Stimulated activated CD4-positive, alpha-beta T cell treated with anti-CD3 and anti-CD28 coated beads, Interleukin-12 subunit alpha, Interleukin-12 subunit beta, amount 100 ng/mL, for 48 hours (primary cell): ENCODE measurements at regions not wholly inside any gene's neighbourhood (a gene's known extent, or its start where the extent isn't known, plus 50 kb on each side); places are given as distances from the start of the nearest gene placed in this dataset.

Experiments
- DNase-seq, 3 donors: peaks; one replicate each; pipeline ENCODE4 v3.0.0-alpha.2; 2020; ENCODE audit warnings: low read depth in 2 of 3, low spot score in 1 of 3

DNA sequence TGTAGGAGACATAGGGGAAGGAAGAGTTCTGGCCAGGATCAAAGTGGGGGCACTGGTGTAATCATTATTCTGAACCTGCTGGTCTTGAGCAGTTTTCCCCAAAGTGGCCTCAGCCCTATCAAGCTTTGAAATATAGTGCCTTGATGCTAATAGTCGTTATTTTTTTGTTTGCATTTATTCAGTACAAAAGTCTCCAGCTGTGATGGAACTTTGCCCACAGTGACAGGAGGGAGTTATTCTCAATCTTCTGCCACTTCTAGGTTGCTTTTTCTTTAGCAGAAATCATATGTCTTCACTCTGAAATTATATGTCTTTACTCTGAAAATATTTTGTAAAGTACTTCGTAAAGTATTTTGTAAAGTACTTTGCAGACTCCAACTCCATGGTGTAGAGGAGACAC, 93.1 kb downstream of the FAT3 start:
- DNase-seq, result no peak

DNA sequence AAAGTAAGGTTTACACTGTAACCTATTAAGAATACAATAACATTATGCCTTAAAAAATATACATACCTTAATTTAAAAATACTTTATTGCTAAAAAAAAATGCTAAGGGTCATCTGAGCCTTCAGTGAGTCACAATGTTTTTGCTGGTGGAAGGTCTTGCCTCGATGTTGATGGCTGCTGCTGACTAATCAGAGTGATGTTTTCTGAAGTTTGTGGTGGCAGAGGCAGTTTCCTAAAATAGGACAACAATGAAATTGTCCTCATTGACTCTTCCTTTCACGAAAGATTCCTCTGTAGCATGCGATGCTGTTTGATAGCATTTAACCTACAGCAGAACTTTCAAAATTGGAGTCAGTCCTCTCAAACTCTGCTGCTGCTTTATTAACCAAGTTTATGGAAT, 97.6 kb downstream of the FAT3 start:
- DNase-seq, result no peak

DNA sequence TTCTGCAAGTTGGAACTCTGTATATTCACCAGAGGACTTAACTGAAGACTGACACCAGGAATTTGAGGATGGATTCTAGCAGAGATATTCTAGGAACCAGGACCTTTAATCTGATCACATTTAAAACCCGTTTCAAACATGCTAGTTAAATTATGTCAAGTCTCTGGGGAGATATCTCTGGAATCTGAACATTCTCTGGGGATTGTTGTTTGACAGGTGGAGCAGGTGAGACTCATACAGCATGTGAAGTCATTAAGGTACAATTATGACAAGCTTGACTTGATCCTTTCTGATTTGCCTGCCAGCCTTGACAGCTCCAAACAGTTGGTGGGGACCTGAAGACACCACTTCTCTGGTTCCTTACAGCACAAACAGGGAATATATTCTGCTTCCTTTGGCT, 100.3 kb downstream of the FAT3 start:
- no peak for DNase-seq

DNA sequence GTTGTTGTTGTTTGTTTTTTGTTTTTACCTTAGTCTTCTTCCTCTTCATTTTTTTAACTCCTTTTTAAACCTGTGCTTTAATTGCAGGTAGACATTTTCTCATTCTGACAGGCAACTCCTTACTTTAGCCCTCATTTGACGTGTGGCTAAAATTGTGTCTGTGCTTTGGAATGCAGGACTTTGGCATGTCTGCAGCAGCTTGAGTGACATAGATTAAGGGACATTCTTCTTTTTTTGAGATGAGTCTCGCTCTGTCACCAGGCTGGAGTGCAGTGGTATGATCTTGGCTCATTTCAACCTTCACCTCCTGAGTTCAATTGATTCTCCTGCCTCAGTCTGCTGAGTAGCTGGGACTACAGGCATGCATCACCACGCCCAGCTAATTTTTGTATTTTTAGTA, 100.8 kb downstream of the FAT3 start:
- DNase-seq, result no peak

DNA sequence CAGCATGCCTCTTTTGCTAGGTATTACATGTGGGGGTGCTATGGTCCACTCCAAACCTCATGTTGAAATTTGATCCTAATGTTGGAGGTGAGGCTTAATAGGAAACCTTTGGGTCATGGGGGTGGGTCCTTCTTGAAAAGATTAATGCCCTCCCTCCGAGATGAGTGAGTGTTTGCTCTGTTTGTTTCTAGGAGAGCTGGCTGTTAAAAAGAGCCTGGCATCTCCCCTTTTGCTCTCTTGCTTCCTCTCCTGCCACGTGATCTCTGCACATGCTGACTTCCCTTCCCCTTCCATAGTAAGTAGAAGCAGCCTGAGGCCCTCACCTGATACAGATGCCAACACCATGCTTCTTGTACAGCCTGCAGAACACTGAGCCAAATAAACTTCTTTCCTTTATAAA, 104.5 kb downstream of the FAT3 start:
- DNase-seq, result no peak

DNA sequence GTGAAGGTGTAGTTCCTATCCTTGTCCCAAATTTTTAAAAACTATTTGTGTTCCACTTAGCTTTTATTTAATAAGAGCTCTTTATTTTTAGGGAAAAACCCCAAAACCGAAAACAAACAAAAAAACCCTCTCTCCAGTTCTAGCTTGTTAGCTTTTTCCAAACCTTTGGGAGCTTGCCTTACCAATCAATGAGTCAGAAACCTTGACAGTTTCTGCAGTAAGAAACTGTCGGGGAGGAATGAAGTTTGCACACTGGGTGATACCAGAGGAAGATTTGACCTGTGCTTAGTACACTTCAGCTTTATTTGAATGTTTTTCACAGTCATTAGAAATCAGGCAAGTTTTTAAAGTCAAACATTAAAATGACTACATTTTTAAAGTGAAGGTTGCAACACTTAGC, 105.0 kb downstream of the FAT3 start:
- no peak for DNase-seq

DNA sequence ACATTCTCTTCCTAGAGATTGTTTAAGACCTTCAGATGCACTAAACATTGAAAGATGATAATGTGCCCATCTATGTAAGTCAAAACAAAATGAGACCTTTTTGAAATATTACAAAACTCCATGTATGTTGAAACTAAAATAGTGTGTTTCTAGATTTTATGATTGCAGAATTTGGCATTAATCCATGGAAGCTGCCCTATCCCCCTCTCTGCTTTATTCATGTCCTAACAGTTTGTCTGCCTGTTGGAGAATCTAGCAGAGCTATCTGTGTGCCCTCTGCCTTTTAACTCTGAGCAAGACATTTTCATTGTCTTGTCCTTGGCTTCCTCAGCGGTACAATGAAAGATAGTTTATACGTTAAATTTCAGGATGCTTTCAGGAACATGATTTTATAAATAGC, 105.5 kb downstream of the FAT3 start:
- DNase-seq, result no peak

DNA sequence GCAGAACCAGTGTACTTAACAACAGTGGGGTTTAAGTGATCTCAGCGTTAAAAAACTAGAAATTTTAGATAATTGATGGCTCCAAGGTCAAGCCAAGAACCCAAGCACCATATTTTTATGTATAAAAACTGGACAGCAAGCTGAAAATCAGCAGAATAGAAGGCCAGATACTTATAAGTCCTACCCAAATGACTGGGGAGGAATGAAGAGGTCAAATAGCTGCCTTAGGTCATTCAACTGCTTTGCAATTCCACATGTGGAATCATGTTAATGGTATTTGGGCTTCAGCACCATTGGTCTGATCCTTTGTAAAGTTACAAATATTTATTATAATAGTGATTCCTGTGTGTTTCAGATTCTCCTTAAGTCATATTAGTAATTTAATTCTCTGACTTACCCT, 108.4 kb downstream of the FAT3 start:
- no peak for DNase-seq

DNA sequence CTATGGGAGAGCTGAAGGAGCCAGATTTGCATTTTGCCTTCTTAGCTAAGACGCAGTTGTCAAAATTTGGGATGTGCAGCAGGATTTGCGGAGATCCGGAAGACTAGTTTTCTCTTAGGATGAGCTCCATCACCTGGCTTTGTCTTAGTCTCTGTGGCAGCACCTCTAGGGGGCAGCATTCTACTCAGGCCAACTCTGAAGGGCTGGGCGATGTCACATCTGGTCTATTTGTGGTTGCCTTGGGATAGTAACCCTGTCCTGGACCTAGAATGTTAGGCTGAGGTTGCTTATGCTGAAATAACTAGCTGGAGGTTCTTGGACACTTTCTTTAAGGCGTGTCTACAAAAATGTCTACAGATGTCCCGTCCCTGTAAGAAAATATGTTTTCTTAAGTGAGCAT, 116.2 kb downstream of the FAT3 start:
- no peak for DNase-seq

DNA sequence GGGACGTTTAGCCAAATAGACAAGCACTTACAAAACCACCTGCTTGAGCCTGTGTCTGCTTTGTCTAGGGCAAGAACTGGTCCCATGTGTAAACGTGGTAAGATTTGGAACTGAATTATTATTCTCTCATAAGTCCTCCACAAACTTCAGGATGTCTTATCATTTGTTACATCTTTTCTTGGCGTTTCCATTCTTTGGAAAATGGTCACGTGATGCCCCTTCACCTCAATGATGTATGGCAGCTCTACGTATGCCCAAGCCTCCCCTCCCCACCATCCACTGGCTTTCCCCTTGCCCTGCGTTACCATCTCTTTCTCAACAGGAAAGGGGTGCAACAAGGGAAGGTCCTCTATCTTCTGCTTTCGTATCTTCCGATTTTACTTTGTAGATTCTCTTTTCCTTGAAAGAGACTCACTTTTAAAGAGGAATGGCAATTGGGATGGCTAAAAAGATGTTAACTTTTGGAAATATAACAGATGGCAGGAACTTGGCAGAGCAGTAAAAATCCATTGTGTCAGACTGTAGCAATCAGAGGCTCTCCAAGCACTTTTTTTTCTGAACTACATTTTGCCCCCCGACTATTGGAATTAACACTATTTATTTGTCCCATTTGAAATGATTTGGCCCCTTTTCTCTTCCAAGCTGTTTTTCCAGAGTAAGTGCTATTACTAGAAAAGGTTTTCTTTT, 117.6 kb downstream of the FAT3 start:
- no peak for DNase-seq

DNA sequence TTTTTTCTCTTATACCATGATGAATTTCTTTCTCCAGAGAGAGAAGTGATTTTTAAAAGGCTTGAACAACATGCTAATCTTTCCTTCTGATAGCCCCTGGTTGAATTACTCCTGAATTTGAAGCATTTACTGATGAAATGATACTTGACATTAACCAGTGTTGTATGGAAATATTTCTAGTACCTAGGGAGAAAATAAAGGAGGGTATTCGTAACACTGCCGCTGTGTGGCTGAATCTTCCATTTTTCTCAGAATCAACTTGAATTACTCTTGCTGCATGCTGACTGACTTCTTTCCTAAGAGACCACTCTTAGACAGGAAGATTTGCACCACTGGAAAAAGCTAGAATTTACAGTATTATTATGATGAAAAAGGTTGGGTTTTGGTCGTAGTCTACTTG, 118.3 kb downstream of the FAT3 start:
- no peak for DNase-seq

DNA sequence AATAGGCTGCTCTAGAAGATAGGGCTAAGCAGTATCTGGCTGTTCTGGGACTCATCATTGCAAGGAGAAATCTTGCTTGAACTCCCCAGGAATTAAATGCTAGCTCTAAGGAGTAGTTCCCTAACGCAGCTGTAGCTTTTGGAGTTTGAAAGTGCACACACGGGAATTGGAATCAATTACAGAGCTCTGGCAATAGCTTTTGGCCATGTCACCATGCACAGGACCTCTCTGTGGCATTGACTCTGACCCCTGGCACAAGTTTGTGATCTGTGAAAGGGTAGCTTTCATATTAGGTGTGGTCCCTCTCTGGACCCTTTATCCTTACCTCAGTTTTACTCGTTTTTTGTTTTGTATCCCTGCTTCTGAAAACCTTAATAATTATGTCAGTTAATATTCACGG, 121.6 kb downstream of the FAT3 start:
- no peak for DNase-seq

DNA sequence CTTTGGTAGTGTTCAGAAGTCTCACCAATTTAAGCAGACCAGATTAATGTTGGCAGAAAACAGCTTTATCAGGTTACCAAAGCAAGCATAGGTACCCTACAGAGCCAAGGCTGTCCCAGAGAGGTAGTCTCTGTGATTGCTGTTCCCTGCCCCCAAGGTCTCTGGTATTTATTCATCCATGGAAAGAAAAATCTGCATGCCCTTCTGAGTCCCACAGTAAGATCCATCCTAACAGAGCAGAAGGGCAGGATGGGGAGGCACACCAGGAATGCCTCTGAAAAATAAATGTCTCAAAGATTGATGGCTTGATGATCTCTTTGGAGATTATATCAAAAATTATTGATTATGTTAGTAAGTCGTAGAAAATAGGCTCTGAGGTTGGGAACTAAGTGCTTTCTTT, 122.8 kb downstream of the FAT3 start:
- no peak for DNase-seq

DNA sequence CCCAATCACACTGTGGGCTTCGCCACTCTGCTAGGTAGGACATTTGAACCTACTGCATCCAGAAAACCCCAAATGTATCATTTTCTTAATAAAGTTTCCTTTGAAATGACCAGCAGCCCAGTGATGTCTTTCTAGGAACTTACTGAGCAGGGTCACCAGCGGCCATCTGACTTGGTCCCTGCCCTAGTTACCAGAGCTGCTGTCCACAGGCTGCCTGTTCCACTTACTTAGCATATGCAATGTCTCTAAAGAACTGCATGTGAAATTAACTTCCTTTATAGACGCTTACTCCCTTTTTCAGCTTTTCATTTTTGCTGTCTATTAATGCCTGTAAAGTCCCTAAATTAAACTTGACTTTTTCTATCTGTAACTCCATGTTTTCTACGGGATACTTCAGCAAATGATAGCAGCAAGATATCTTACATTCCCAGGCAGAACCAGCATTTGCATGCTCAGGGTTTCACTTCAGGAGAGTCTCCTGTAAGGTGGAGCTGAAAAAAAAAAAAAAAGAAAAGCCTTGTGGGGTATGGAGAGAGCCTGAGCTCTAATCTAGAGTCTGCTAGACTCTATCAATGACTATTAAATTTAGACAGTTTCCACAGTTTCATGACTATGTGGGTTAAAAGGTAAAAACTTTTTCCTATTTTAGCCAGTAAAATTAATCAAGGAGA, 125.0 kb downstream of the FAT3 start:
- DNase-seq, result no peak

DNA sequence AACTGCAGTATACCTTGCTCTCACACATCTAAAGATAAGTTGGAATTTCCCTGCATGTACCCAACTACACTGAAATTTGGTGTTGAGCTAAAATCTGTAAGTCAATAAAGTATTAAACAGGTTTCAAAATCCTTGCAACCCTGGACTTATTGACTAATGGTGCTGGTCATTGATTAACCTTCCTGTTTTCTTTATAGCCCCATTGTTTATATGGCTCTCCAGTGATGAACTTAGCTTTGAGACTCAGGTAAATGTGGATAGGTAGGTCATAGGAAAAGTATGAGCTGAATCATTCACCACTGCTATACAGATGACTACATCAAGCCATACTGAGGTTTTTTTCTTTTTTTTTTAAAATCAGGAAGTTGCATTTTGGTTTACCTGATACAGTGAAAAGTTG, 132.7 kb downstream of the FAT3 start:
- DNase-seq, result no peak

DNA sequence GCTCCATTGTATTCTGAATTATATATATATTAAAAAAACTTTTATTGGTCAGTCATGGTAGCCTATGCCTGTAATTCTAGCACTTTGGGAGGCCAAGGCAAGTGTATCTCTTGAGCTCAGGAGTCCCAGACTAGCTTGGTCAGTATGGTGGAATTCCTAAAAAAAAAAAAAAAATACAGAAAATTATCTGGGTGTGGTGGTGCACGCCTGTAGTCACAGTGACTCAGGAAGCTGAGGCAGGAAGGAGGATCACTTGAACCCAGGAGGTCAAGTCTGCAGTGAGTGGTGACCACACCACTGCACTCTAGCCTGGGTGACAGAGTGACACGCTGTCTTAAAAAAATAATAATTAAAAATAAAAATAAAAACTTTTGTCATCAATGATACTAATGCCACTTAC, 133.2 kb downstream of the FAT3 start:
- no peak for DNase-seq

DNA sequence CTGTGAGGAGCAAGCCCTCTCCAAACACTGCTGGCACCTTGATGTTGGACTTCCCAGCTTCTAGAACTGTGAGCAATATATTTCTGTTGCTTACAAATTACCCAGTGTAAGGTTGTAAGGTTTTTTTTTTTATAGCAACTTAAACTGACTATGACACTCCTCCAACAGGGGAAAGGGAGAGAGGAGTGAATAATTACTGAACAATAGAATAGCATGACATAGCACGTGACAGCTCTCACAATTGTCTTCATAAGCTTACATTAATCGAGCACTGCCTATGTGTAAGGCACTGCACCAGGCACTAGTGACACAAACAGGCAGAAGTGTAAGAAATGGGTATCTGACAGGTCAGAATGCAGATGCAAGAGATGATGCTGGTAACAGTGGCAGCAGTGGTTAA, 136.9 kb downstream of the FAT3 start:
- DNase-seq, result no peak

DNA sequence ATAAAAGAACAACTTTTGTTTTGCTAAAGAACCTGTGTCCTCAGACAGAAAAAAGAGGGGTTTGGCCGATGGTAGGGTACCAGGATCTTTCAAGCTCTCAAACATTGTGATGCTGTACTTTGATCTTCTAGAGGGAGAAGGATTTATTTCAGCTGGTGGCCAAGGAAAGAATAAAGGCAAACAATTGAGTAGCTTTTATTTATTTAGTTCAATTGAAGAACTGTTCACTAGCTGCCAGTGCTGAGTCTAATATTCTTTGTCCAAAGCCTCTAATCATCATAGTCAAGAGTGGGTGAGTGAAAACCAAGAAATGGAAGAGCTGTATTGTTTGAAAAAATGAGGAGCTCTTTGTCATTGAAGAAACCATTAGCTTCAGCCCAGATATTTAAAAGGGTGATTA, 138.4 kb downstream of the FAT3 start:
- DNase-seq, result no peak

DNA sequence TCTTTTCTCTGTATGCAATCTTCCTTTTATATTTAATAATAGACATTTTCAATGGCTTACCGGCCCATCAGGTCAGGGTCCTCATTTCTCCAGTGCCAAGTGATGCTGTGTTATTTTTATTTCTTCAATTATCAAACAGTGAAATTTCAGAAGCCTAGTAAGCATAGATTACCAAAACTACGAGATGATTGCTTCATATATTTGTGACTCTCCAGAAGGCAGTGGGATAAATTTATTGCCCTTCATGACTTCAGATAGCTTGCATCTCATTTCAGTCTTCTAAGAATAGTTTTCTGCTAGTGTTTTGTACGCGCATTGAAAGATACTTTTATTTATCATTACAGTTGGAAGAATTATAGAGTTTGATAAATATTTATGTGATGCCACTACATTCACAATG, 139.6 kb downstream of the FAT3 start:
- no peak for DNase-seq

DNA sequence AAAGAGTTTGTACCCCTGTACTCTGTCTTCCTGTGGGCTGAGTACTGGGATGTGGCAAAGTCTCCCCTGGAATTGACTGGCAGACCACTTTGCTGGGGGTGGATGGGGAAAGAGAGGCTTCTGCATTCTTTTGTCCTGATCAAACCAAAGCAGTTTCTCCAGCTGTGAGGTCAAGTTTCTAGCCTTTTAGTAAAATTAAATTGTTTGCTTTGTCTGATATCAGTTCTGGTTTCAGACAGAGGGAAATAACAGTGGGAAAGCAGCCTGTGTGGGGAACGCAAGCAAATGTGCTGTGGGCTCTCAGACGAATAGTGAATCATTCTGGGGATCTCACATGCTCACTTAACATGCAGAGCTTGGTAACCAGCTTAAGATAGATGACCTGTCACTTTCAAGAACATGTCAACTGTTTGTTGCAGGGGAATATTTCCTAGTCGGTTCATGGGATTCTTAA, 151.6 kb downstream of the FAT3 start:
- DNase-seq, result no peak

DNA sequence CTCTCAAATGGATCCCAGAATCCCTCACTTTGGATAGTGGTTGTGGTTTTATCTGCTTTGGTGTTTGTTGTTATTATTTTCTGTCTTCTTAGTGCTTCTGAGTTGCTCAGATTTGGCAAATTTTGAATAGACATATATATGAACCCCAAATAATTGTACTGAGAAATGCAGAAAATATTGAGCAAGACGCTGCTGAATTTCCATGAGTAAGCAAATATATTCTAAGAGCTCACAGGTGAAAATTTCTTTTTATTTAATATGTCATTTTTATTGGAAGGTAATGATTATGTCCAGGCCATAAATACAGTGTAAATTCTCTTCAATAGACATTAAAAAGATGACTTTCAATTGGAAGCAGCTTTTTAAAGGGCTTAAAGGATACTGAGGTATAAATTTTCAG, 152.1 kb downstream of the FAT3 start:
- DNase-seq, result no peak

DNA sequence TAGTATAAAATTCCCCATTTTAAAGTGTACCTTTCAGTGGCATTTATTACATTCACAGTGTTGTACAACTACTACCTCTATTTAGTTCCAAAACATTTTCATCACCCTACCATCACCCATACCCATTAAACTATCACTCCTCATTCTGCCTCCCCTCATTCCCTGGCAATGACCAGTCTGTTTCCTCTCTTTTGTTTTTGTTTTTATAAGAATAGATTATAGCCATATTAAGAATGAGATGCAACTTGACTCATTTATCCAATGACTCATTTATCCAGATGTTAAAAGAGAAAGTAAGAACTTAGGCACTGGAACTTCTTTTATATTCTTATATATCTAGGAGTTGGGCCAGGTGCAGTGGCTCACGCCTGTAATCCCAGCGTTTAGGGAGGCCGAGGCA, 156.3 kb downstream of the FAT3 start:
- DNase-seq, result no peak

DNA sequence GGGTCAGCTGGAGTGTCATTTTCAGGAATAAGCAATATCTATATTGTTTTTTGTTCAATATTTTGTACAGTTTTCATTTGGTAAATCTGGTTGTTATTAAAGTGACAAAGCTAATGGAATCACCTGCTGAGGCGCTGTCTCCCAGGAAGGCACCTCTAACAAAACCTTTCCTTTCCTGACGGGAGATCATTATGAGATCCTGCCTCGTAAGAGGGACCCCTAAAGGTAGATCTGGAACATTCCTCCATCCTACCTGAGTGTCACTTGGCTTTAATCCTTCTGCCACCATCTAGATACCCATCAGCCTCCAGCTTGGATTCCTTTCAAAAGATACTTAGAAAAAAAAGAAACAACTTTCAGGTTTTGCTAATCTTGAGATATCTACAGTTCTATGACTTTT, 157.7 kb downstream of the FAT3 start:
- DNase-seq, result no peak
